ENCODE measurements at regions not wholly inside any gene's neighbourhood (a gene's known extent, or its start where the extent isn't known, plus 50 kb on each side); places are given as distances from the start of the nearest gene placed in this dataset.

DNA sequence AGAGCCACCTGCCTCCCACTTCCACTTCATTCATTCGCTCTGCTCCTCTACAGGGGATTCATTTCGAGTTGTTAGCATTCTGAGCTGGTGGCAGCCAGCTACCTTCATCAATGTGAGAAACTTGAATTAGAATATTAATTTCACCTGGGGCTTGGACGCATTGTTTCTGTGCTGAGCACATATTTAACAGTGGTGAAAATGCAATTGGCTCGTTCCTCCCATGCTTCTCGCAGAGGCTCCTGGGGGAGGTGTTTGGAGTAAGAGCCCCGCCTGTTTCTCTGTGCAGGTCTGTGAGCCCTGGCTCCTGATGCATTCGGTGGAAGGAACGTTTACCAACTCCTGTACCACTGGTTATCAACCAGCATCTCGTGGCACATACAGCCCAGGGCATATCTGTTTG lies 141.5 kb downstream of the AACS start:
- no peaks in the 10 kb centered on the region for H4K20me1 ChIP-seq
- no peak for TF ChIP-seq Cebpa-rat (IDR thresholded peaks at IDR 0.05)
- no peak overlapping the region for H3K27ac ChIP-seq
- H3K4me2 ChIP-seq: no peak overlapping the region
- no peak overlapping the region for H3K9ac ChIP-seq
- H3K27me3 ChIP-seq: no peaks in the 10 kb centered on the region
- H3K36me3 ChIP-seq: no peaks in the 10 kb centered on the region
- H3K4me1 ChIP-seq: peaks cover 18% of the 10 kb centered on the region
- H3K9me3 ChIP-seq: no peaks in the 10 kb centered on the region
- no peak overlapping the region for H3K4me3 ChIP-seq

DNA sequence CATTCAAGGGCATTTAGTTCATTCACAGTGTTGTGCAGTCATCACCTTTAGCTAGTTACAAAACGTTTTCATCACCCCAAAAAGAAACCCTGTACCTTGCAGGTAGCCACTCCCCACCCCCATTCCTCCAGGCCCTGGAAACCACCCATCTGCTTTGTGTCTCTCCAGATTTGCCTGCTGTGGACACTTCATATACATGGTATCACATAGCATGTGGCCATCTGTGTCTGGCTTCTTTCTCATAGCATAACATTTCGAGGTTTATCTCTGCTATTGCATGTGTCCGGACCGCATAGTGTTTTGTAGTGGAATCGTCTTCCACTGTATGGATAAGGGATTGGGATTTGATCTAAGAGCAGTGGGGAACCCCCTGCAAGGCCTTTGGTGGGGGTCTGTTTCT lies 143.1 kb downstream of the AACS start:
- no peaks in the 10 kb centered on the region for H3K9me3 ChIP-seq
- H3K9ac ChIP-seq: no peak overlapping the region
- no peaks in the 10 kb centered on the region for H4K20me1 ChIP-seq
- no peaks in the 10 kb centered on the region for H3K27me3 ChIP-seq
- H3K4me2 ChIP-seq: no peak overlapping the region
- no peaks in the 10 kb centered on the region for H3K36me3 ChIP-seq
- H3K4me1 ChIP-seq: peaks cover 18% of the 10 kb centered on the region
- TF ChIP-seq Cebpa-rat (IDR thresholded peaks at IDR 0.05): no peak
- no peak overlapping the region for H3K4me3 ChIP-seq
- no peak overlapping the region for H3K27ac ChIP-seq

DNA sequence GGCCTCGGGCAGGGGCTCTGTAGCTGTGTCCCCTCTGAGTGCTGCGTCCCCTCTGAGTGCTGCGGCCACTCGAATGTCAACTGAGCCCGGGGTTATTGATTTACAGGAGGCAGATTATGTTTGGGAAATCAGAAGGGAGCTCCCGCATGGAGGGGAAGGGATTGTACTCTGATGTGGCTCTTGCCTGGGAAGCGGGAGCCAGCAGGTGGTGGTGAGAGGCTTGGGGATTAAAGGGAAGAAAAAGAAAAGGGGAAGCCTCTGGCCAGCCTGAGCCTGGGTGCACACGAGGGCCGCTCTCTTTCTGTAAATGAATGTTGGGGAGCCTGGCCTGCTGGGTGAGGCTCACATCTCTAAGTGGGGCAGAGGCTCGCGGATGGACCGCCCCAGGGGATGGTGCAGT lies 143.7 kb downstream of the AACS start:
- H3K36me3 ChIP-seq: no peaks in the 10 kb centered on the region
- peaks cover 18% of the 10 kb centered on the region for H3K4me1 ChIP-seq
- H3K4me3 ChIP-seq: no peak overlapping the region
- H3K4me2 ChIP-seq: peak overlapping the region; percentile 40
- no peaks in the 10 kb centered on the region for H3K27me3 ChIP-seq
- H4K20me1 ChIP-seq: no peaks in the 10 kb centered on the region
- no peaks in the 10 kb centered on the region for H3K9me3 ChIP-seq
- TF ChIP-seq Cebpa-rat (IDR thresholded peaks at IDR 0.05): no peak
- H3K27ac ChIP-seq: no peak overlapping the region
- H3K9ac ChIP-seq: no peak overlapping the region

DNA sequence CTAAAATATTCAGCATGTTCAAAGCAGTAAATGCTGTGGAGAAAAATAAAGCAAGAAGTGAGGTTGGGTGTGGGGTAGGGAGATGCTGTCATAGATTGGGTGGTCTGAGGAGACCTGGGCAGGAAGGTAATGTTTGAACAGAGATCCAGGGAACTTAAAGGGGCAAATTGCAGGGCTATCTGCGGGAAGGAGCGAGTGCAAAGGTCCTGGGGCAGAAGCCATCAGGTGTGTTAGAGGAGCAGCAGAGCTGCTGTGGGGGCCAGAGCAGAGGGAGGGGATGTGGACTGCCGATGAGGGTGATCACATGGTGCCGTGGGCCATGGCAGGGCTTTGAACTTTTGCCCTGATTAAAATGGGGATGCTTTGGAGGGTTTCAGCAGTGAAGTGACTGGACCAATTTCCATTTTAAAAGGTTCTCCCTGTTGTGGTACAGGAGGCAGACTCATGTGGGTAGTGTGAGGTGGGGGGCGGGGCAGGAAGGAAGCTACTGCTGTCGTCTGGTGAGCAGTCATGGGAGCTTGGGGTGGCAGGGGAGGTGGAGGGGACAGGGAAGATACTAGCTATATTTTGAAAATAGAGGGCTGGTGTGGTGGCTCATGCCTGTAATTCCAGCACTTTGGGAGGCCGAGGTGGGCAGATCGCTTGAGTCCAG lies 145.0 kb downstream of the AACS start:
- Histone ChIP-seq H3K9me3 (no peaks in the 10 kb centered on the region), H4K20me1 (no peaks in the 10 kb centered on the region), H3K27ac (no peak overlapping the region), H3K4me3 (no peak overlapping the region), H3K36me3 (no peaks in the 10 kb centered on the region), H3K9ac (no peak overlapping the region), H3K27me3 (no peaks in the 10 kb centered on the region), H3K4me1 (peaks cover 18% of the 10 kb centered on the region), H3K4me2 (peak overlapping the region; percentile 43)
- no peak for TF ChIP-seq Cebpa-rat (IDR thresholded peaks at IDR 0.05)

DNA sequence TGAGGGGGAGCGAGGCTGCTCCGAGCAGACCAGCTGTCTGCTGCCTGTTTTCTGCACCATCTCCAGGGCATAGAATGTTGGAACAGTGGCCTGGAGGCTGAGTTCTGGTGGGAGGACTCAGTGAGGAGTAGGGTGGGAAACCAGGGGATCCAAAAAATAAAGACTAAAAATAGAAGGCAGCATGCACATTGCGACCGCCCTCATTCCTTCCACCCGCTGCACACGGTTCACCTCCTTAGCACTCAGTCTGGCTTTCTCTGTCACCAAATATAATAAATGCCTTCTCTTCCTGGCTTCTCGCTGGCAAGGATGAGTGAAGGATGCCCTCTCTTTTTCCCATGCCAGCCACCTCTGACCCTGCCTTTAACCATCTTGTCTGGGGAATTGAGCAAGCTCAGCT lies 146.2 kb downstream of the AACS start:
- Histone ChIP-seq H3K36me3 (no peaks in the 10 kb centered on the region), H4K20me1 (no peaks in the 10 kb centered on the region), H3K9ac (no peak overlapping the region), H3K9me3 (no peaks in the 10 kb centered on the region), H3K27me3 (no peaks in the 10 kb centered on the region), H3K4me3 (no peak overlapping the region), H3K4me1 (peaks cover 18% of the 10 kb centered on the region), H3K4me2 (no peak overlapping the region), H3K27ac (no peak overlapping the region)
- TF ChIP-seq Cebpa-rat (IDR thresholded peaks at IDR 0.05): no peak

DNA sequence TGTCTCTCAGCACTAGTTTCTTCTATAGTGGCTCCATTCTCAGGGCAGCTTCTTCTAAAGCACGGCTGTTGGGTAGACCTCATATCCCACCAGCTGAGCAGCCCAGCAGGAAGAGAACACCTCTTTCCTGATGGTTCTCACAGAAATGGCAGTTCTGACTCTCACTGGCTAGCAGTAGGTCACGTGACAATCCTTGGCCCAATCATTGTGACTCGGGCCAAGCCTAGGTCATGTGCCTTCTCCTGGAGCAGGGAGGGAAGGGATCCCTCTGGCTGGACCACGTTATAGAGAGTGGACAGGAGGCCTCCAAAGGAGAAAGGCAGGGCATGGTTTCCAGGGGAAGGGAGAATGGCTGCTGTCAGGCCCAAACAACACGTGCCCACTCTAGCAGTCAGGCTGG lies 149.1 kb downstream of the AACS start:
- no peak overlapping the region for H3K4me3 ChIP-seq
- H4K20me1 ChIP-seq: no peaks in the 10 kb centered on the region
- H3K27ac ChIP-seq: no peak overlapping the region
- H3K9ac ChIP-seq: no peak overlapping the region
- no peaks in the 10 kb centered on the region for H3K36me3 ChIP-seq
- no peaks in the 10 kb centered on the region for H3K9me3 ChIP-seq
- TF ChIP-seq Cebpa-rat (IDR thresholded peaks at IDR 0.05): no peak
- no peaks in the 10 kb centered on the region for H3K27me3 ChIP-seq
- H3K4me1 ChIP-seq: peaks cover 15% of the 10 kb centered on the region
- no peak overlapping the region for H3K4me2 ChIP-seq

DNA sequence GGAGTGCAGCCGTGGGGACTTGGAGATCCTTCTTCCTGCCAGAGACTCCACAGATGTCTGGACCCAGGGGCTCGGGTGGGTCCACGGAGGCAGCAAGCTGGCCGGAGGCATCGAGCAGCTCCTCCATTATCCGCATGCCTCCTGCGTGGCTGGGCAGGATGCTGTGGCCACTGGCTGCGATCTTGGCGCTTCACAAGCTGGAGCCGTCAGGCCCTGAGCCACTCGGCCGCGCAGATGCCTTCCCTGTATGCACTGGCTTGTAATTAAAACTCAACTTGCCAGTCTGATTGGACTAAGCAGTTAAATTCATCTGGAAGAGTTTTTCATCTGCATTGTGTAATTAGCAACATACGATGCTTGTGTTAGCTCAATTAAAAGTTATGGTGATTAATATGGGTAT lies 151.5 kb downstream of the AACS start:
- Histone ChIP-seq H3K9me3 (no peaks in the 10 kb centered on the region), H3K4me2 (no peak overlapping the region), H3K27ac (no peak overlapping the region), H3K9ac (no peak overlapping the region), H3K4me3 (no peak overlapping the region), H3K36me3 (no peaks in the 10 kb centered on the region), H4K20me1 (no peaks in the 10 kb centered on the region), H3K4me1 (no peaks in the 10 kb centered on the region), H3K27me3 (no peaks in the 10 kb centered on the region)
- TF ChIP-seq Cebpa-rat (IDR thresholded peaks at IDR 0.05): no peak

DNA sequence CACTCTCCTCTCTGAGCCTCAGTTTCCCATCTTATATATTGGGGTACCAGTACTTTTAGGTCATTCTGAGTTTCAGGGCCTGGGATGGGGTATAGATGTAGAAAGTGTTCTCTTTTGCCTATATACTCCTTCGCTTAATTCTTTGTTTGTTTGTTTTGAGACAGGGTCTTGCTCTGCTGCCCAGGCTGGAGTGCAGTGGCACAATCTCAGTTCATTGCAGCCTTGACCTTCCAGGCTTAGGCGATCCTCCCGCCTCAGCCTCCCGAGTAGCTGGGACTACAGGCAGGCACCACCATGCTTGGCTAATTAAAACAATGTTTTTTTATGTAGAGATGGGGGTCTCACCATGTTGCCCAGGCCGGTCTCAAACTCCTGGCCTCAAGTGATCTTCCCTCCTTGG lies 152.1 kb downstream of the AACS start:
- Histone ChIP-seq H3K36me3 (no peaks in the 10 kb centered on the region), H3K27ac (no peak overlapping the region), H3K9ac (no peak overlapping the region), H3K9me3 (no peaks in the 10 kb centered on the region), H3K4me1 (no peaks in the 10 kb centered on the region), H3K27me3 (no peaks in the 10 kb centered on the region), H3K4me3 (no peak overlapping the region), H4K20me1 (no peaks in the 10 kb centered on the region), H3K4me2 (no peak overlapping the region)
- no peak for TF ChIP-seq Cebpa-rat (IDR thresholded peaks at IDR 0.05)

DNA sequence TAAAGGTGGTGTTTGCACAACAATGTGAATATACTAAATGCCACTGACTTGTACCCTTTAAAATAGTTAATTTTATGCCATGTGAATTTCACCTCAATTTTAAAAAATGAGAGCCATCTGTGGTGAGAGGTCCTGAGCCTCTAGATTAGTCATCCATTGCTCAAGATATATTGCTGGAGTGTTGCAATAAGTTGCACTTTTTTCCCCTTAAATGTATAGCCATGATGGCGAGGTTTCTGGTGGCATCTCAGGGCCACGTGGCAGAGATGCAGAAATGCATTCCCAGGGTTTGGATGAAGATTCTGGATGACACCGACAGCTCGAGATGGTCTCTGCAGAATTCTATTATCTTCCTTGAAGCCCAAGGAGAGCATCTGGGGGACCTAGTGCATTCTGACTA lies 153.7 kb downstream of the AACS start:
- Histone ChIP-seq H3K4me3 (no peak overlapping the region), H3K27ac (no peak overlapping the region), H3K4me1 (peaks cover 7% of the 10 kb centered on the region), H3K36me3 (no peaks in the 10 kb centered on the region), H3K9ac (no peak overlapping the region), H4K20me1 (no peaks in the 10 kb centered on the region), H3K4me2 (no peak overlapping the region), H3K9me3 (no peaks in the 10 kb centered on the region), H3K27me3 (no peaks in the 10 kb centered on the region)
- no peak for TF ChIP-seq Cebpa-rat (IDR thresholded peaks at IDR 0.05)

DNA sequence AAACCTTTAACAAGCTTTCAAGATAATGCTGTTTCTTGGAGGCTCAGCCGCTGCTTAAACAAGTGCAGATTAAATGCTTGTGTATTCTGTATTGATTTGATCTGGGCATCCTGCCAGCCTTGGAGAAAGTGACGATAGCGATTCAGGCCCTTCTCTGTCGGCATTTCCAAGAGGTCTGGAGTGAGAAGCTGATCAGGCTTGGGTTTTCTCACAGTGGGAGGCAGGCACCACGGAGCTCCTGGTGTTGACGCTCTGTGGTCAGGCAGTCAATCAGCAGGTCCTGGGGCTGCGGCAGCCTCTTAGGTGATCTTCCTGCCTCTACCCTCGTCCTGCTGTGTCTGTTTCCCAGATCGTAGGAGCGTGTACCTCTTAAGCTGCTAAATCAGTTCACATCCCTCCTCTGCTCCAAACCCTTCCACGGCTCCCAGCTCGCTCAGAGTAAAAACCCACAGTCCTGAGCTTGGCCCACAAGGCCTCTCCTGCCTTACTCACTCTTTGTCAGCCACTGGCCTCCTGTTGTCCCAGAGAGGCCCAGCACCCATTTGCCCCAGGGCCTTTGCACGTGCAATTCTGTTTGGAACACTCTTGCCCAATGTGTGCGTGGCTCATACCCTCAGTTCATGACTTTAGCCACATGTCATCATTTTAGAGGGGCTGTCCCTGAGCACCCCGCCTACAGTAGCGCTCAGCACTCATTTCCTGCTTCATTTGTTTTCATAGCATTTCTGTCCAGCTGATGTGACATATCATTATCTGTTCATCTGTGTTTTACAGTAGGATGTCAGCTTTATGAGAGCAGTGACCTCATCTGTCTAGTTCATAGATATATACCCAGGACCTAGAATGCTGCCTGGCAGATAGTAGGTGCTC lies 155.4 kb downstream of the AACS start:
- Histone ChIP-seq H3K27ac (no peak overlapping the region), H3K36me3 (no peaks in the 10 kb centered on the region), H3K27me3 (no peaks in the 10 kb centered on the region), H3K4me1 (peaks cover 7% of the 10 kb centered on the region), H3K9ac (no peak overlapping the region), H4K20me1 (no peaks in the 10 kb centered on the region), H3K4me3 (no peak overlapping the region), H3K4me2 (no peak overlapping the region), H3K9me3 (no peaks in the 10 kb centered on the region)
- no peak for TF ChIP-seq Cebpa-rat (IDR thresholded peaks at IDR 0.05)
